IMR-90 (cell line): ENCODE measurements at regions not wholly inside any gene's neighbourhood (a gene's known extent, or its start where the extent isn't known, plus 50 kb on each side); places are given as distances from the start of the nearest gene placed in this dataset.

ENCODE experiments used
- ATAC-seq: fragments of 200-7000 bp; cut with Tn5 transposase; 2 replicates; pipeline ENCODE4 v1.9.1; 2020; ENCODE audit warnings: low read depth, mild to moderate bottlenecking, moderate library complexity
- BruUV-seq: library from RNA; stranded (reverse); fragments of 400-500 nt; replicated peaks from 2 replicates; lab custom pipeline; 2021; lab: Mats Ljungman, UMichigan
- CTCF ChIA-PET: fragments of 300-600 bp; formaldehyde crosslinking; extraction: SDS; loops from one replicate; lab custom pipeline; 2021; ENCODE audit warnings: antibody characterized with exemption; lab: Yijun Ruan, JAX
- POLR2A ChIA-PET: fragments of 300-600 bp; sonication (Branson Sonifier 250); formaldehyde crosslinking; loops from one replicate; lab custom pipeline; 2022; ENCODE audit warnings: antibody characterized with exemption; ENCODE audit not compliant: unreplicated experiment; lab: Charles Lee
- DNase-seq: peaks from one replicate; pipeline ENCODE4 v3.0.0; 2013
- H2AFZ ChIP-seq: replicated peaks from 2 replicates; pipeline ENCODE3; 2013; ENCODE audit warnings: low read length, mild to moderate bottlenecking; ENCODE audit not compliant: poor library complexity
- H2AK5ac ChIP-seq: 2 replicates; pipeline ENCODE4 v1.6.1; 2013; ENCODE audit warnings: low read depth, low read length, inconsistent platforms
- H2AK9ac ChIP-seq: replicated peaks from 2 replicates; pipeline ENCODE3; 2013; ENCODE audit warnings: mild to moderate bottlenecking, low read depth, low read length, moderate library complexity; ENCODE audit not compliant: poor library complexity
- H2BK120ac ChIP-seq: 2 replicates; pipeline ENCODE4 v1.6.1; 2013; ENCODE audit warnings: low read depth, low read length, inconsistent platforms
- H2BK15ac ChIP-seq: 3 replicates; pipeline ENCODE4 v1.6.1; 2013; ENCODE audit warnings: low read depth, low read length, inconsistent platforms
- H2BK20ac ChIP-seq: 2 replicates; pipeline ENCODE4 v1.6.1; 2013; ENCODE audit warnings: low read depth, mild to moderate bottlenecking, inconsistent platforms, low read length, moderate library complexity
- H2BK5ac ChIP-seq: 2 replicates; pipeline ENCODE4 v1.6.1; 2013; ENCODE audit warnings: mild to moderate bottlenecking, low read depth, low read length, inconsistent platforms; ENCODE audit not compliant: poor library complexity, severe bottlenecking
- H3K14ac ChIP-seq: replicated peaks from 2 replicates; pipeline ENCODE4 v1.6.1; 2013; ENCODE audit warnings: low read depth, low read length, inconsistent platforms
- H3K18ac ChIP-seq: 2 replicates; pipeline ENCODE4 v1.6.1; 2013; ENCODE audit warnings: low read depth, low read length, control low read depth
- H3K23ac ChIP-seq: 2 replicates; pipeline ENCODE4 v1.6.1; 2013; ENCODE audit warnings: low read depth, low read length, inconsistent platforms
- H3K27ac ChIP-seq: 2 replicates; pipeline ENCODE4 v1.5.1; 2013; ENCODE audit warnings: mild to moderate bottlenecking, control low read depth, low read length; ENCODE audit not compliant: insufficient read depth
- H3K27me3 ChIP-seq: 2 replicates; pipeline ENCODE4 v1.6.1; 2013; ENCODE audit warnings: low read length; ENCODE audit not compliant: control insufficient read depth, insufficient read depth
- H3K36me3 ChIP-seq: 2 replicates; pipeline ENCODE4 v1.6.1; 2013; ENCODE audit warnings: low read length, mixed read lengths; ENCODE audit not compliant: control insufficient read depth, insufficient read depth
- H3K4ac ChIP-seq: 2 replicates; pipeline ENCODE4 v1.6.1; 2013; ENCODE audit warnings: low read depth, low read length, inconsistent platforms
- H3K4me1 ChIP-seq: 2 replicates; pipeline ENCODE4 v1.6.1; 2013; ENCODE audit warnings: low read length, mixed read lengths; ENCODE audit not compliant: control insufficient read depth, insufficient read depth
- H3K4me2 ChIP-seq: 2 replicates; pipeline ENCODE4 v1.6.1; 2013; ENCODE audit warnings: low read depth, mild to moderate bottlenecking, control low read depth, low read length, moderate library complexity
- H3K4me3 ChIP-seq: 2 replicates; pipeline ENCODE4 v1.5.1; 2013; ENCODE audit warnings: low read depth, mild to moderate bottlenecking, control low read depth, low read length, moderate library complexity; ENCODE audit not compliant: insufficient read depth
- H3K56ac ChIP-seq: 2 replicates; pipeline ENCODE4 v1.6.1; 2013; ENCODE audit warnings: low read length, inconsistent platforms; ENCODE audit not compliant: insufficient read depth; ENCODE audit errors: extremely low read depth
- H3K79me1 ChIP-seq, 2 experiments: 2 replicates each; pipeline ENCODE4 v1.6.1; 2013; ENCODE audit warnings: low read length in 2 of 2, inconsistent platforms in 1 of 2, low read depth in 1 of 2
- H3K9ac ChIP-seq: 2 replicates; pipeline ENCODE4 v1.6.1; 2013; ENCODE audit warnings: low read depth, low read length, control low read depth
- H3K9me1 ChIP-seq: 2 replicates; pipeline ENCODE4 v1.6.1; 2013; ENCODE audit warnings: low read length, inconsistent platforms; ENCODE audit not compliant: insufficient read depth
- H3K9me3 ChIP-seq: 2 replicates; pipeline ENCODE4 v1.6.1; 2013; ENCODE audit warnings: low read length; ENCODE audit not compliant: control insufficient read depth, insufficient read depth
- H4K20me1 ChIP-seq: 2 replicates; pipeline ENCODE4 v1.6.1; 2013; ENCODE audit warnings: low read length, inconsistent platforms; ENCODE audit not compliant: insufficient read depth
- H4K5ac ChIP-seq: 2 replicates; pipeline ENCODE4 v1.6.1; 2013; ENCODE audit warnings: mild to moderate bottlenecking, low read depth, low read length, control low read depth
- H4K8ac ChIP-seq, 2 experiments: 2 replicates each; pipeline ENCODE4 v1.6.1; 2013; ENCODE audit warnings: low read depth in 2 of 2, low read length in 2 of 2, control low read depth in 1 of 2, inconsistent platforms in 1 of 2
- H4K91ac ChIP-seq: 2 replicates; pipeline ENCODE4 v1.6.1; 2013; ENCODE audit warnings: low read depth, low read length, inconsistent platforms; ENCODE audit not compliant: insufficient read depth
- BHLHE40 ChIP-seq: fragments of 150-350 bp; IDR thresholded peaks from 2 replicates; pipeline ENCODE4 v1.6.1; 2016; ENCODE audit warnings: mild to moderate bottlenecking, low read depth, low read length
- CEBPB ChIP-seq: IDR thresholded peaks from 2 replicates; pipeline ENCODE4 v1.6.1; 2012; ENCODE audit warnings: low read depth, low read length, improper control_type of control experiment
- CHD1 ChIP-seq: IDR thresholded peaks from 2 replicates; pipeline ENCODE4 v1.6.1; 2012; ENCODE audit warnings: low read depth, low read length, improper control_type of control experiment
- CTCF ChIP-seq: conservative IDR thresholded peaks from 2 replicates; pipeline ENCODE4 v1.5.1; 2012; ENCODE audit warnings: mild to moderate bottlenecking, low read depth, low read length, improper control_type of control experiment
- ELK1 ChIP-seq: fragments of 150-350 bp; IDR thresholded peaks from 2 replicates; pipeline ENCODE4 v1.6.1; 2016; ENCODE audit warnings: low read depth, mild to moderate bottlenecking, low read length, moderate library complexity, borderline replicate concordance
- FOS ChIP-seq: fragments of 150-350 bp; IDR thresholded peaks from 2 replicates; pipeline ENCODE4 v1.6.1; 2016; ENCODE audit warnings: low read depth, low read length
- MAFK ChIP-seq: IDR thresholded peaks from 2 replicates; pipeline ENCODE4 v1.6.1; 2012; ENCODE audit warnings: low read depth, low read length, improper control_type of control experiment
- MAZ ChIP-seq: IDR thresholded peaks from 2 replicates; pipeline ENCODE4 v1.6.1; 2012; ENCODE audit warnings: low read depth, mild to moderate bottlenecking, low read length, improper control_type of control experiment, moderate library complexity, borderline replicate concordance
- MXI1 ChIP-seq: IDR thresholded peaks from 2 replicates; pipeline ENCODE4 v1.6.1; 2012; ENCODE audit warnings: low read depth, mild to moderate bottlenecking, low read length, moderate library complexity, borderline replicate concordance
- NFE2L2 ChIP-seq: fragments of 150-350 bp; IDR thresholded peaks from 2 replicates; pipeline ENCODE4 v1.6.1; 2016; ENCODE audit warnings: low read depth, mild to moderate bottlenecking, low read length
- POLR2A ChIP-seq: IDR thresholded peaks from 2 replicates; pipeline ENCODE4 v1.6.1; 2012; ENCODE audit warnings: mild to moderate bottlenecking, low read depth, low read length
- RAD21 ChIP-seq: IDR thresholded peaks from 2 replicates; pipeline ENCODE4 v1.6.1; 2012; ENCODE audit warnings: low read length, improper control_type of control experiment
- RCOR1 ChIP-seq: IDR thresholded peaks from 2 replicates; pipeline ENCODE4 v1.6.1; 2012; ENCODE audit warnings: mild to moderate bottlenecking, low read length, improper control_type of control experiment; ENCODE audit not compliant: insufficient replicate concordance
- RFX5 ChIP-seq: IDR thresholded peaks from 2 replicates; pipeline ENCODE4 v1.8.0; 2012; ENCODE audit warnings: low read depth, mild to moderate bottlenecking, low read length, moderate library complexity
- SMC3 ChIP-seq: fragments of 150-350 bp; IDR thresholded peaks from 2 replicates; pipeline ENCODE4 v1.6.1; 2016; ENCODE audit warnings: low read depth, mild to moderate bottlenecking, antibody characterized with exemption, low read length, moderate library complexity
- USF2 ChIP-seq: fragments of 150-350 bp; IDR thresholded peaks from 2 replicates; pipeline ENCODE4 v1.6.1; 2017; ENCODE audit warnings: mild to moderate bottlenecking, antibody characterized with exemption, low read length, low read depth
- WGBS, 2 experiments: methylation state at CpG; one replicate each; pipeline versions ENCODE4 v1.1.5 to v1.1.7; 2013; ENCODE audit warnings: missing lambda C conversion rate in 2 of 2; ENCODE audit not compliant: insufficient read length in 1 of 2; ENCODE audit errors: extremely low coverage in 2 of 2; 5-methylcytosine and 5-hydroxymethylcytosine counted together
- dilution Hi-C: fragments of 300-500 bp; cut with HindIII; formaldehyde crosslinking; loops from one replicate; pipeline ENCODE4 v1.14.3; 2018; ENCODE audit warnings: low sequenced_read_pairs; ENCODE audit not compliant: unreplicated experiment
- in situ Hi-C: fragments of 300-500 bp; cut with MboI; formaldehyde crosslinking; loops from 3 replicates; pipeline ENCODE4 v1.14.3; 2019; ENCODE audit warnings: low sequenced_read_pairs, inconsistent platforms, mixed read lengths
- intact Hi-C: fragments of 100-400 bp; cut with micrococcal nuclease; formaldehyde crosslinking; loops from 2 replicates; pipeline ENCODE4 v1.10.0; 2022

- Histone ChIP-seq H3K9ac (no peak overlapping the region), H3K23ac (no peak overlapping the region), H2AFZ (no peak overlapping the region), H3K56ac (no peak overlapping the region), H4K20me1 (no peaks in the 10 kb centered on the region), H3K36me3 (no peaks in the 10 kb centered on the region), H3K27me3 (no peaks in the 10 kb centered on the region), H3K9me1 (no peaks in the 10 kb centered on the region), H2AK5ac (no peak overlapping the region), H3K9me3 (0 out of 2 replicates have a peak, but pooled peaks cover 1% of the 10 kb centered on the region), H3K4me2 (no peak overlapping the region), H2AK9ac (no peak overlapping the region), H4K91ac (no peak overlapping the region), H3K79me1 (no peaks in the 10 kb centered on the region), H3K4ac (no peak overlapping the region), H4K5ac (no peak overlapping the region), H2BK120ac (no peak overlapping the region), H2BK15ac (no peak overlapping the region), H2BK20ac (no peak overlapping the region), H4K8ac (no peak overlapping the region), H2BK5ac (no peak overlapping the region), H3K18ac (no peak overlapping the region), H3K4me1 (no peaks in the 10 kb centered on the region), H3K27ac (no peak overlapping the region), H3K14ac (no peak overlapping the region), H3K4me3 (no peak overlapping the region)
- ChIA-PET POLR2A (no interaction called here), CTCF (no interaction called here)
- ATAC-seq, result no peak
- no peak for TF ChIP-seq NFE2L2
- no peak for TF ChIP-seq RFX5
- no peak for TF ChIP-seq RAD21
- no peak for TF ChIP-seq USF2
- no peak for TF ChIP-seq SMC3
- no peak for TF ChIP-seq CHD1
- TF ChIP-seq MAFK, result no peak
- TF ChIP-seq FOS, result no peak
- TF ChIP-seq MAZ, result no peak
- no peak for TF ChIP-seq MXI1
- TF ChIP-seq ELK1, result no peak
- TF ChIP-seq CEBPB, result no peak
- TF ChIP-seq POLR2A, result no peak
- no peak for TF ChIP-seq CTCF
- no peak for TF ChIP-seq RCOR1
- no peak for TF ChIP-seq BHLHE40
- BruUV-seq, result no TSS peak
- WGBS, 2 experiments, result no CpG with 5 or more reads among the region's 7 CpGs
- DNase-seq, result no peak
- dilution Hi-C loops, result no loop called here
- intact Hi-C loops, result no loop called here
- in situ Hi-C loops, result no loop called here
Measured at GRCh38 chr5:28748446-28748845, 1710.1 kb upstream of the CDH9 start.
